B cell (primary cell): ENCODE measurements at regions not wholly inside any gene's neighbourhood (a gene's known extent, or its start where the extent isn't known, plus 50 kb on each side); places are given as distances from the start of the nearest gene placed in this dataset.

Experiments
- EZH2 ChIP-seq: IDR thresholded peaks from 2 replicates; pipeline ENCODE4 v1.6.1; 2012; ENCODE audit warnings: borderline replicate concordance, low read depth, mild to moderate bottlenecking, moderate library complexity, low read length; ENCODE audit not compliant: insufficient read depth, poor library complexity, severe bottlenecking
- TF ChIP-seq, protein P1 (sequence below): fragments of 200-600 bp; IDR thresholded peaks from one replicate; pipeline ENCODE4 v1.8.0; 2022; ENCODE audit warnings: antibody characterized with exemption, mild to moderate bottlenecking

DNA sequence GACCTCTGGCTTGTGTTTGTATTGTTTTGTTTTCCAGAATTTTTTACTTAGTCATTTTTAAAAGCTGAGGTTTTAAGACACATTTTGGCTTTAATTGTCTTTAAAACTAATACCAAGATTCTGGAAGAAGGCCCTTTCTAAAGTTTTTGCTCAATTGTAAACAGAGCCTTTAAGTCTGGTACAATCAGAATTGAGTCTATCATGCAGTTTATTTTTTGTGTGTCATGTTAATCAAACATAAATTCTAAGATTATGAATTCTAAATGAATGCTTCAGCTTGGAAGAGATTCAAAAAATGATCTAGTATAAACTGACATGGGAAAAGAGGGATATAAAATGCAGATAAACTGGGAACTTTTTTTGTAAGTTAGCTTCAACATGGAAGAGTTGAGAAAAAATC, 882.7 kb downstream of the TLE1 start:
- TF ChIP-seq, protein P1, sequence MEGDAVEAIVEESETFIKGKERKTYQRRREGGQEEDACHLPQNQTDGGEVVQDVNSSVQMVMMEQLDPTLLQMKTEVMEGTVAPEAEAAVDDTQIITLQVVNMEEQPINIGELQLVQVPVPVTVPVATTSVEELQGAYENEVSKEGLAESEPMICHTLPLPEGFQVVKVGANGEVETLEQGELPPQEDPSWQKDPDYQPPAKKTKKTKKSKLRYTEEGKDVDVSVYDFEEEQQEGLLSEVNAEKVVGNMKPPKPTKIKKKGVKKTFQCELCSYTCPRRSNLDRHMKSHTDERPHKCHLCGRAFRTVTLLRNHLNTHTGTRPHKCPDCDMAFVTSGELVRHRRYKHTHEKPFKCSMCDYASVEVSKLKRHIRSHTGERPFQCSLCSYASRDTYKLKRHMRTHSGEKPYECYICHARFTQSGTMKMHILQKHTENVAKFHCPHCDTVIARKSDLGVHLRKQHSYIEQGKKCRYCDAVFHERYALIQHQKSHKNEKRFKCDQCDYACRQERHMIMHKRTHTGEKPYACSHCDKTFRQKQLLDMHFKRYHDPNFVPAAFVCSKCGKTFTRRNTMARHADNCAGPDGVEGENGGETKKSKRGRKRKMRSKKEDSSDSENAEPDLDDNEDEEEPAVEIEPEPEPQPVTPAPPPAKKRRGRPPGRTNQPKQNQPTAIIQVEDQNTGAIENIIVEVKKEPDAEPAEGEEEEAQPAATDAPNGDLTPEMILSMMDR: no peak
- TF ChIP-seq EZH2: no peak
